GM23338 (cell line): ENCODE measurements at regions not wholly inside any gene's neighbourhood (a gene's known extent, or its start where the extent isn't known, plus 50 kb on each side); places are given as distances from the start of the nearest gene placed in this dataset.

Experiments
- ATAC-seq: fragments of 200-7000 bp; cut with Tn5 transposase; 3 replicates; pipeline ENCODE4 v1.9.1; 2020
- DNase-seq: peaks from one replicate; pipeline ENCODE4 v3.0.0-alpha.2; 2015; ENCODE audit warnings: low spot score
- H2AFZ ChIP-seq: fragments of 200-600 bp; sonication (generic); 2 replicates; pipeline ENCODE4 v1.8.0; 2016; ENCODE audit warnings: antibody characterized with exemption, mild to moderate bottlenecking, moderate library complexity
- H3F3A ChIP-seq: fragments of 200-600 bp; sonication (generic); replicated peaks from 2 replicates; pipeline ENCODE4 v1.8.0; 2017; ENCODE audit warnings: antibody characterized with exemption, mixed run types, low read depth
- H3K27ac ChIP-seq: fragments of 200-600 bp; sonication (generic); 2 replicates; pipeline ENCODE4 v1.6.1; 2016; ENCODE audit warnings: low read depth
- H3K27me3 ChIP-seq: fragments of 200-600 bp; sonication (generic); 2 replicates; pipeline ENCODE4 v1.8.0; 2016; ENCODE audit warnings: mild to moderate bottlenecking, mixed run types, moderate library complexity; ENCODE audit not compliant: insufficient read depth
- H3K36me3 ChIP-seq: fragments of 200-600 bp; sonication (generic); 2 replicates; pipeline ENCODE4 v1.8.0; 2016; ENCODE audit warnings: mild to moderate bottlenecking; ENCODE audit not compliant: insufficient read depth
- H3K4me1 ChIP-seq: fragments of 200-600 bp; sonication (generic); 2 replicates; pipeline ENCODE4 v1.8.0; 2016; ENCODE audit warnings: mild to moderate bottlenecking, moderate library complexity; ENCODE audit not compliant: insufficient read depth
- H3K4me2 ChIP-seq: fragments of 200-600 bp; sonication (generic); 2 replicates; pipeline ENCODE4 v1.7.1; 2017; ENCODE audit warnings: mixed run types
- H3K4me3 ChIP-seq: fragments of 200-600 bp; sonication (generic); 2 replicates; pipeline ENCODE4 v1.6.1; 2016; ENCODE audit warnings: mixed run types
- H3K79me2 ChIP-seq: fragments of 200-600 bp; sonication (generic); replicated peaks from 2 replicates; pipeline ENCODE4 v1.8.0; 2017; ENCODE audit warnings: mild to moderate bottlenecking; ENCODE audit not compliant: insufficient read depth
- H3K9me2 ChIP-seq: fragments of 200-600 bp; sonication (generic); 2 replicates; pipeline ENCODE4 v1.8.0; 2017; ENCODE audit not compliant: insufficient read depth
- H4K20me1 ChIP-seq: fragments of 200-600 bp; sonication (generic); replicated peaks from 2 replicates; pipeline ENCODE4 v1.8.0; 2017; ENCODE audit warnings: mild to moderate bottlenecking; ENCODE audit not compliant: insufficient read depth
- H3K27ac Mint-ChIP-seq: 2 replicates; pipeline ENCODE4 v1.8.0; 2020; ENCODE audit warnings: inconsistent platforms, mild to moderate bottlenecking, moderate library complexity, mixed read lengths
- H3K27me3 Mint-ChIP-seq: 3 replicates; pipeline ENCODE4 v1.8.0; 2022; ENCODE audit warnings: low read depth, mild to moderate bottlenecking, moderate library complexity, mixed read lengths, inconsistent platforms; ENCODE audit not compliant: insufficient read depth, poor library complexity
- H3K36me3 Mint-ChIP-seq: 3 replicates; pipeline ENCODE4 v1.8.0; 2021; ENCODE audit warnings: low read depth, mild to moderate bottlenecking, inconsistent platforms, moderate library complexity, mixed read lengths
- H3K4me1 Mint-ChIP-seq: 3 replicates; pipeline ENCODE4 v1.8.0; 2020; ENCODE audit warnings: mild to moderate bottlenecking, inconsistent platforms, mixed read lengths
- H3K4me3 Mint-ChIP-seq: 3 replicates; pipeline ENCODE4 v1.8.0; 2021; ENCODE audit warnings: moderate library complexity, mild to moderate bottlenecking, inconsistent platforms, mixed read lengths
- H3K9me3 Mint-ChIP-seq: 3 replicates; pipeline ENCODE4 v1.8.0; 2020; ENCODE audit warnings: moderate library complexity, mild to moderate bottlenecking, inconsistent platforms, mixed read lengths
- CREB1 ChIP-seq: fragments of 250-450 bp; sonication (Bioruptor Pico); IDR thresholded peaks from 2 replicates; pipeline ENCODE4 v1.5.0; 2020; ENCODE audit warnings: low read depth, mild to moderate bottlenecking, moderate library complexity
- CTCF ChIP-seq, 2 experiments: fragments of 200-600 bp in 1 of 2; sonication (generic) in 1 of 2; conservative IDR thresholded peaks; 2 replicates each; pipeline versions ENCODE4 v1.5.1 to v1.6.1; 2016 to 2017; ENCODE audit warnings: antibody characterized with exemption in 2 of 2, low read depth in 2 of 2, mild to moderate bottlenecking in 2 of 2, moderate library complexity in 1 of 2
- ETS1 ChIP-seq: IDR thresholded peaks from 2 replicates; pipeline ENCODE4 v1.6.1; 2016; ENCODE audit warnings: antibody characterized with exemption
- EZH2 ChIP-seq: fragments of 200-600 bp; sonication (generic); IDR thresholded peaks from one replicate; pipeline ENCODE4 v1.8.0; 2017; ENCODE audit warnings: antibody characterized with exemption, mild to moderate bottlenecking, low read depth; ENCODE audit not compliant: unreplicated experiment
- EZH2phosphoT487 ChIP-seq: fragments of 200-600 bp; sonication (generic); IDR thresholded peaks from one replicate; pipeline ENCODE4 v1.8.1; 2018; ENCODE audit warnings: antibody characterized with exemption; ENCODE audit not compliant: unreplicated experiment
- JUNB ChIP-seq: IDR thresholded peaks from one replicate; pipeline ENCODE4 v1.6.1; 2016; ENCODE audit warnings: antibody characterized with exemption; ENCODE audit not compliant: unreplicated experiment
- NANOG ChIP-seq: IDR thresholded peaks from 2 replicates; pipeline ENCODE4 v1.6.1; 2016; ENCODE audit warnings: antibody characterized with exemption, borderline replicate concordance
- POLR2AphosphoS5 ChIP-seq: IDR thresholded peaks from 2 replicates; pipeline ENCODE4 v1.6.1; 2016; ENCODE audit warnings: antibody characterized with exemption, low read depth
- REST ChIP-seq: IDR thresholded peaks from one replicate; pipeline ENCODE4 v1.6.1; 2018; ENCODE audit warnings: antibody characterized with exemption; ENCODE audit not compliant: unreplicated experiment
- STAT1 ChIP-seq: IDR thresholded peaks from one replicate; pipeline ENCODE4 v1.6.1; 2016; ENCODE audit warnings: antibody characterized with exemption; ENCODE audit not compliant: unreplicated experiment
- ZNF114 ChIP-seq: fragments of 250-450 bp; sonication (Bioruptor Pico); IDR thresholded peaks from 2 replicates; pipeline ENCODE4 v1.5.0; 2020; ENCODE audit warnings: mild to moderate bottlenecking, moderate library complexity
- ZNF331 ChIP-seq: fragments of 250-450 bp; sonication (Bioruptor Pico); IDR thresholded peaks from 2 replicates; pipeline ENCODE4 v1.5.0; 2020; ENCODE audit warnings: low read depth, mild to moderate bottlenecking, moderate library complexity
- ZNF462 ChIP-seq: fragments of 250-450 bp; sonication (Bioruptor Pico); IDR thresholded peaks from 2 replicates; pipeline ENCODE4 v1.5.0; 2020; ENCODE audit warnings: mild to moderate bottlenecking, moderate library complexity

- H4K20me1 ChIP-seq, result no peaks in the 10 kb centered on the region
- H3K27ac Mint-ChIP-seq, result no peak overlapping the region
- H3F3A ChIP-seq, result no peaks in the 10 kb centered on the region
- 0 out of 2 replicates have a peak overlapping the region, but pooled peaks have one; percentile 43 for H2AFZ ChIP-seq
- no peaks in the 10 kb centered on the region for H3K79me2 ChIP-seq
- H3K4me2 ChIP-seq, result no peak overlapping the region
- no peak overlapping the region for H3K4me3 ChIP-seq
- H3K4me1 Mint-ChIP-seq, result peaks cover 11% of the 10 kb centered on the region
- H3K9me2 ChIP-seq, result 0 out of 2 replicates have a peak, but pooled peaks cover 6% of the 10 kb centered on the region
- H3K27me3 ChIP-seq, result no peaks in the 10 kb centered on the region
- ATAC-seq (no peak), DNase-seq (no peak)
- H3K9me3 Mint-ChIP-seq, result no peaks in the 10 kb centered on the region
- no peaks in the 10 kb centered on the region; the same call in 1 of the 2 replicates for H3K36me3 ChIP-seq
- peaks cover 6% of the 10 kb centered on the region for H3K27me3 Mint-ChIP-seq
- peaks cover 5% of the 10 kb centered on the region; the same call in 1 of the 2 replicates for H3K4me1 ChIP-seq
- no peak for TF ChIP-seq ZNF462 (CRISPR knock-in tag)
- TF ChIP-seq EZH2, result no peak
- no peak for TF ChIP-seq STAT1
- TF ChIP-seq JUNB, result no peak
- no peak for TF ChIP-seq ZNF331
- TF ChIP-seq ZNF114 (CRISPR knock-in tag), result no peak
- no peak for TF ChIP-seq POLR2AphosphoS5
- no peak for TF ChIP-seq REST
- no peak for TF ChIP-seq CTCF (conservative IDR thresholded peaks at IDR 0.05; ENCODE audit: low read depth in 2 of 2)
- no peak for TF ChIP-seq NANOG
- no peak for TF ChIP-seq CREB1
- TF ChIP-seq EZH2phosphoT487, result no peak
- TF ChIP-seq ETS1, result no peak
- H3K4me3 Mint-ChIP-seq, result no peak overlapping the region
- H3K36me3 Mint-ChIP-seq, result no peaks in the 10 kb centered on the region; the same call in 2 of the 3 replicates
- no peak overlapping the region for H3K27ac ChIP-seq
These were observed 236.7 kb downstream of the MYCN start for GRCh38 chr2:16176971-16177480.
